H9 (cell line): ENCODE measurements at regions not wholly inside any gene's neighbourhood (a gene's known extent, or its start where the extent isn't known, plus 50 kb on each side); places are given as distances from the start of the nearest gene placed in this dataset.

Experiments
- DNase-seq: peaks from one replicate; pipeline ENCODE4 v3.0.0-alpha.2; 2017
- H2AFZ ChIP-seq: one replicate; pipeline ENCODE4 v1.6.1; 2013; ENCODE audit warnings: mild to moderate bottlenecking, low read length, control low read depth, moderate library complexity
- H2AK5ac ChIP-seq: 2 replicates; pipeline ENCODE4 v1.6.1; 2013; ENCODE audit warnings: low read length, control low read depth, mixed read lengths; ENCODE audit not compliant: insufficient read length
- H2BK120ac ChIP-seq: one replicate; pipeline ENCODE4 v1.6.1; 2013; ENCODE audit warnings: low read depth, mild to moderate bottlenecking, low read length, control low read depth, inconsistent platforms; ENCODE audit not compliant: poor library complexity, severe bottlenecking
- H2BK12ac ChIP-seq: 2 replicates; pipeline ENCODE4 v1.6.1; 2013; ENCODE audit warnings: low read length, control low read depth, mixed read lengths, low read depth; ENCODE audit not compliant: insufficient read length
- H2BK15ac ChIP-seq: 2 replicates; pipeline ENCODE4 v1.6.1; 2013; ENCODE audit warnings: low read depth, low read length, control low read depth
- H2BK20ac ChIP-seq: one replicate; pipeline ENCODE4 v1.6.1; 2013; ENCODE audit warnings: low read depth, mild to moderate bottlenecking, low read length, control low read depth, inconsistent platforms; ENCODE audit not compliant: poor library complexity, severe bottlenecking
- H2BK5ac ChIP-seq: 2 replicates; pipeline ENCODE4 v1.6.1; 2013; ENCODE audit warnings: low read length, control low read depth, mixed read lengths; ENCODE audit not compliant: insufficient read length
- H3K14ac ChIP-seq: 2 replicates; pipeline ENCODE4 v1.6.1; 2013; ENCODE audit warnings: low read length, control low read depth; ENCODE audit not compliant: insufficient read depth
- H3K18ac ChIP-seq: 2 replicates; pipeline ENCODE4 v1.6.1; 2013; ENCODE audit warnings: low read depth, mild to moderate bottlenecking, mixed read lengths, low read length, control low read depth; ENCODE audit not compliant: insufficient read length
- H3K23ac ChIP-seq: 2 replicates; pipeline ENCODE4 v1.6.1; 2013; ENCODE audit warnings: low read length, control low read depth, mixed read lengths, low read depth; ENCODE audit not compliant: insufficient read length
- H3K23me2 ChIP-seq: 2 replicates; pipeline ENCODE4 v1.6.1; 2013; ENCODE audit warnings: low read depth, mild to moderate bottlenecking, mixed read lengths, low read length, control low read depth; ENCODE audit not compliant: insufficient read length, poor library complexity, severe bottlenecking
- H3K27ac ChIP-seq: 2 replicates; pipeline ENCODE4 v1.5.1; 2013; ENCODE audit warnings: low read length, control low read depth, mixed read lengths, low read depth; ENCODE audit not compliant: insufficient read length
- H3K27me3 ChIP-seq: 2 replicates; pipeline ENCODE4 v1.6.1; 2013; ENCODE audit warnings: low read length, control low read depth, inconsistent platforms; ENCODE audit not compliant: insufficient read depth
- H3K4ac ChIP-seq: 2 replicates; pipeline ENCODE4 v1.6.1; 2013; ENCODE audit warnings: low read depth, mild to moderate bottlenecking, control low read depth, inconsistent platforms, low read length, moderate library complexity
- H3K4me1 ChIP-seq: 2 replicates; pipeline ENCODE4 v1.6.1; 2013; ENCODE audit warnings: low read length, control low read depth, inconsistent platforms; ENCODE audit not compliant: insufficient read depth
- H3K4me2 ChIP-seq: 2 replicates; pipeline ENCODE4 v1.6.1; 2013; ENCODE audit warnings: low read length, control low read depth, mixed read lengths; ENCODE audit not compliant: insufficient read length, insufficient read depth
- H3K56ac ChIP-seq: 2 replicates; pipeline ENCODE4 v1.6.1; 2013; ENCODE audit warnings: low read depth, mild to moderate bottlenecking, mixed read lengths, low read length, control low read depth; ENCODE audit not compliant: insufficient read length
- H3K79me1 ChIP-seq: 2 replicates; pipeline ENCODE4 v1.6.1; 2013; ENCODE audit warnings: low read depth, mild to moderate bottlenecking, moderate library complexity, low read length, control low read depth, inconsistent platforms; ENCODE audit not compliant: insufficient read depth, poor library complexity, severe bottlenecking
- H3K79me2 ChIP-seq: 2 replicates; pipeline ENCODE4 v1.6.1; 2013; ENCODE audit warnings: low read length, control low read depth, inconsistent platforms; ENCODE audit not compliant: insufficient read depth
- H3K9ac ChIP-seq: 2 replicates; pipeline ENCODE4 v1.6.1; 2013; ENCODE audit warnings: low read length, control low read depth, mixed read lengths; ENCODE audit not compliant: insufficient read length; ENCODE audit errors: extremely low read depth
- H3K9me3 ChIP-seq: one replicate; pipeline ENCODE4 v1.6.1; 2013; ENCODE audit warnings: low read depth, low read length, inconsistent platforms; ENCODE audit not compliant: control insufficient read depth
- H3T11ph ChIP-seq: one replicate; pipeline ENCODE4 v1.6.1; 2013; ENCODE audit warnings: mild to moderate bottlenecking, low read length, control low read depth, inconsistent platforms
- H4K20me1 ChIP-seq: one replicate; pipeline ENCODE4 v1.6.1; 2013; ENCODE audit not compliant: control insufficient read depth, insufficient read length, insufficient read depth
- H4K5ac ChIP-seq: 2 replicates; pipeline ENCODE4 v1.6.1; 2013; ENCODE audit warnings: low read depth, mild to moderate bottlenecking, mixed read lengths, low read length, control low read depth; ENCODE audit not compliant: insufficient read length
- H4K8ac ChIP-seq: replicated peaks from 2 replicates; pipeline ENCODE4 v1.6.1; 2013; ENCODE audit warnings: low read length, control low read depth, mixed read lengths, low read depth; ENCODE audit not compliant: insufficient read length
- H4K91ac ChIP-seq: 2 replicates; pipeline ENCODE4 v1.6.1; 2013; ENCODE audit warnings: low read depth, mild to moderate bottlenecking, moderate library complexity, mixed read lengths, low read length, control low read depth; ENCODE audit not compliant: insufficient read length
- H3K27ac Mint-ChIP-seq, 3 experiments: 2 replicates in 2 of 3; 3 replicates in 1 of 3; pipeline ENCODE4 v1.8.0; 2020 to 2021; ENCODE audit warnings: mixed read lengths in 3 of 3, mild to moderate bottlenecking in 1 of 3, moderate library complexity in 1 of 3
- H3K27me3 Mint-ChIP-seq: 2 replicates; pipeline ENCODE4 v1.8.0; 2021; ENCODE audit warnings: low read depth, mild to moderate bottlenecking, moderate library complexity, mixed read lengths
- H3K36me3 Mint-ChIP-seq, 3 experiments: 2 replicates in 2 of 3; 3 replicates in 1 of 3; pipeline ENCODE4 v1.8.0; 2020 to 2021; ENCODE audit warnings: low read depth in 3 of 3, mixed read lengths in 3 of 3; ENCODE audit not compliant: insufficient read depth in 1 of 3
- H3K4me1 Mint-ChIP-seq, 2 experiments: 2 replicates each; pipeline ENCODE4 v1.8.0; 2020; ENCODE audit warnings: mixed read lengths in 2 of 2
- H3K4me3 Mint-ChIP-seq, 2 experiments: 2 replicates in 1 of 2; 3 replicates in 1 of 2; pipeline ENCODE4 v1.8.0; 2020 to 2021; ENCODE audit warnings: mild to moderate bottlenecking in 2 of 2, mixed read lengths in 2 of 2, moderate library complexity in 1 of 2
- H3K9me3 Mint-ChIP-seq, 2 experiments: 2 replicates in 1 of 2; 3 replicates in 1 of 2; pipeline ENCODE4 v1.8.0; 2020; ENCODE audit warnings: mild to moderate bottlenecking in 2 of 2, mixed read lengths in 2 of 2, moderate library complexity in 1 of 2
- CTCF ChIP-seq: fragments of 200-600 bp; sonication (generic); conservative IDR thresholded peaks from 3 replicates; pipeline ENCODE4 v1.8.0; 2021; ENCODE audit warnings: antibody characterized with exemption, mild to moderate bottlenecking
- WGBS: extraction: QIAGEN DNeasy Blood & Tissue Kit; methylation state at CpG from one replicate; pipeline ENCODE4 v1.1.7; 2013; ENCODE audit warnings: missing lambda C conversion rate, low lambda C conversion rate, mixed read lengths; ENCODE audit not compliant: insufficient read length; ENCODE audit errors: extremely low coverage; 5-methylcytosine and 5-hydroxymethylcytosine counted together

DNA sequence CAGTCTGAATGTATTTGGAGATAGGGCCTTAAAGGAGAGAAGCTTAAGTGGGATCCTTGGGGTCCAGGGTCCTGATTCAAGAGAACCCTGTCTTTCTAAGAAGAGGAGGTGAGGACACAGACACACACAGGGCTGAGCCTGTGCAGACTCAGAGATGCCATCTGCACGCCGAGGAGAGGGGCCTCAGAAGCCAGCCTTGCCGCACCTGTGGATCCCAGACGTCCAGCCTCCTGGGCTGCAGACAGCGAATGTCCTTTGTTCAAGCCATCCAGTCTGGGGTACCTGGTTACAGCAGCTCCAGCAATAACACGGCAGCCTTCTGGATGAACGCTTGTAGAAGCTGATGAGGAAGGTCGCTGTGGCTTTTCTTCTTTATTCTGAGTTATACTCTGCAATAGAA is 1086.1 kb downstream of the BRD1 start:
- Histone ChIP-seq H3T11ph (no peak overlapping the region), H3K27me3 (no peaks in the 10 kb centered on the region), H2BK5ac (no peak overlapping the region), H3K4ac (no peak overlapping the region), H3K9ac (no peak overlapping the region), H2BK15ac (no peak overlapping the region), H3K79me1 (no peaks in the 10 kb centered on the region), H2BK120ac (no peak overlapping the region), H4K5ac (no peak overlapping the region), H4K91ac (no peak overlapping the region), H2AFZ (no peak overlapping the region), H3K23me2 (no peaks in the 10 kb centered on the region), H3K18ac (no peak overlapping the region), H3K4me2 (no peak overlapping the region), H2AK5ac (no peak overlapping the region), H3K4me1 (no peaks in the 10 kb centered on the region), H3K56ac (no peak overlapping the region), H3K14ac (no peak overlapping the region), H2BK12ac (no peak overlapping the region), H3K27ac (no peak overlapping the region), H2BK20ac (no peak overlapping the region), H3K79me2 (no peaks in the 10 kb centered on the region), H4K8ac (no peak overlapping the region), H4K20me1 (no peaks in the 10 kb centered on the region), H3K9me3 (no peaks in the 10 kb centered on the region), H3K23ac (no peak overlapping the region)
- H3K9me3 Mint-ChIP-seq = no peaks in the 10 kb centered on the region; a peak in 2 of 5 replicates
- H3K4me3 Mint-ChIP-seq = no peak overlapping the region
- no peak for DNase-seq
- peaks cover 0 to 5% (median 2%) of the 10 kb centered on the region in 3 experiments; a peak in 2 of 7 replicates for H3K36me3 Mint-ChIP-seq
- no peaks in the 10 kb centered on the region for H3K27me3 Mint-ChIP-seq
- H3K27ac Mint-ChIP-seq = no peak overlapping the region
- no CpG with 5 or more reads among the region's 8 CpGs for WGBS
- TF ChIP-seq CTCF = no peak
- H3K4me1 Mint-ChIP-seq = no peaks in the 10 kb centered on the region
